ENCODE measurements at regions not wholly inside any gene's neighbourhood (a gene's known extent, or its start where the extent isn't known, plus 50 kb on each side); places are given as distances from the start of the nearest gene placed in this dataset.

- Histone ChIP-seq H3K27me3 (no peaks in the 10 kb centered on the region), H3K4me3 (peak overlapping the region in 1 of 2 donors; percentile 10), H3K27ac (no peak overlapping the region), H3K9me3 (no peaks in the 10 kb centered on the region), H3K36me3 (ENCODE audit: low read depth, missing control alignments) (no peaks in the 10 kb centered on the region), H3K4me1 (no peaks in the 10 kb centered on the region)
- TF ChIP-seq CTCF (IDR thresholded peaks at IDR 0.05) (no peak), POLR2A (IDR thresholded peaks at IDR 0.05) (no peak)
- 61 to 70% methylated on average over 22 to 45 of the region's 47 CpGs for WGBS, 2 donors
- intact Hi-C loops (cut with DNase I; ENCODE audit: low total_unique reads) = no loop called here
- DNase-seq = no peak
These were observed 89.5 kb upstream of the PUM3 start for GRCh38 chr9:2933165-2934095.

DNA sequence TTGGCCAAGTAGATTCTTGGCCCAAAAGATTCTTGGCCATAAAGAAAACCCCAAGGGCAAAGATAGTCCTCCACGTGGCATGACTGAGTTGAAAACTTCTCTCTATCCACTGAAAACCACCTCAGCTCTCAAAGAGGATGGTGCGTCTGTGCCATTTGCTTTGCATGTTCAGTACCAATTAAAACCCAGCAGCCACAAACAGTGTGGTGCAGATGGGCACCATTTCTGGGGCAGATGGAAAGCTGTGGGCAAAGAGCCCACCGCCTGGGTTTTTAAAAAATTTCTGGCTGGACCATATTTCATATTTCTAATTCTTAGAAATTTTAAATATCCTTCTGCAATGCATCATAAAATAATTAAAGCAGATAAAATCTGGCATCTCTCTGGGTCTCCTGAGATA is 84.5 kb upstream of the PUM3 start:
- TF ChIP-seq CTCF (IDR thresholded peaks at IDR 0.05) (no peak), POLR2A (IDR thresholded peaks at IDR 0.05) (no peak)
- Histone ChIP-seq H3K27me3 (no peaks in the 10 kb centered on the region), H3K4me3 (no peak overlapping the region), H3K4me1 (no peaks in the 10 kb centered on the region), H3K9me3 (no peaks in the 10 kb centered on the region), H3K36me3 (ENCODE audit: low read depth, missing control alignments) (no peaks in the 10 kb centered on the region), H3K27ac (no peak overlapping the region)
- WGBS, 2 donors = 76 to 90% methylated on average over 3 of the region's 3 CpGs
- intact Hi-C loops (cut with DNase I; ENCODE audit: low total_unique reads) = no loop called here
- no peak for DNase-seq

- TF ChIP-seq POLR2A (IDR thresholded peaks at IDR 0.05) (no peak), CTCF (IDR thresholded peaks at IDR 0.05) (no peak)
- no peak overlapping the region for H3K4me3 ChIP-seq
- no peak for DNase-seq
- intact Hi-C loops (cut with DNase I; ENCODE audit: low total_unique reads) = no loop called here
- H3K27ac ChIP-seq = no peak overlapping the region
- H3K4me1 ChIP-seq = no peaks in the 10 kb centered on the region
- no peaks in the 10 kb centered on the region for H3K36me3 ChIP-seq (ENCODE audit: low read depth, missing control alignments)
- H3K9me3 ChIP-seq = no peaks in the 10 kb centered on the region
- 86 to 92% methylated on average over 5 of the region's 5 CpGs for WGBS, 2 donors
- H3K27me3 ChIP-seq = no peaks in the 10 kb centered on the region
These were observed 81.1 kb upstream of the PUM3 start for GRCh38 chr9:2925016-2925415.

GRCh38 chr9:2924380-2924768 is 80.5 kb upstream of the PUM3 start:
- Histone ChIP-seq H3K4me1 (no peaks in the 10 kb centered on the region), H3K4me3 (no peak overlapping the region), H3K27ac (no peak overlapping the region), H3K9me3 (no peaks in the 10 kb centered on the region), H3K36me3 (ENCODE audit: low read depth, missing control alignments) (no peaks in the 10 kb centered on the region), H3K27me3 (no peaks in the 10 kb centered on the region)
- DNase-seq = no peak
- intact Hi-C loops (cut with DNase I; ENCODE audit: low total_unique reads) = no loop called here
- WGBS, 2 donors = 62% methylated on average over 3 of the region's 3 CpGs
- no peak for TF ChIP-seq CTCF (IDR thresholded peaks at IDR 0.05)

All from testis (tissue), 2 donors.